GM12878 (cell line): ENCODE measurements at regions not wholly inside any gene's neighbourhood (a gene's known extent, or its start where the extent isn't known, plus 50 kb on each side); places are given as distances from the start of the nearest gene placed in this dataset.

Experiments
- ATAC-seq: fragments of 200-7000 bp; cut with Tn5 transposase; 3 replicates; pipeline ENCODE4 v1.9.1; 2020; ENCODE audit warnings: mild to moderate bottlenecking, moderate library complexity
- BruUV-seq: library from RNA; stranded (reverse); fragments of 400-500 nt; replicated peaks from 2 replicates; lab custom pipeline; 2021; lab: Mats Ljungman, UMichigan
- CTCF ChIA-PET: fragments of 300-600 bp; sonication (Branson Sonifier 250); formaldehyde crosslinking; extraction: SDS; loops from one replicate; lab custom pipeline; 2021; ENCODE audit warnings: inconsistent platforms; lab: Yijun Ruan, JAX
- POLR2A ChIA-PET: fragments of 350-600 bp; formaldehyde crosslinking; extraction: SDS; loops from one replicate; lab custom pipeline; 2021; ENCODE audit warnings: inconsistent platforms; lab: Charles Lee
- RAD21 ChIA-PET: fragments of 300-600 bp; sonication (Branson Sonifier 250); formaldehyde crosslinking; loops from one replicate; lab custom pipeline; 2023; ENCODE audit warnings: antibody characterized with exemption; ENCODE audit not compliant: unreplicated experiment; lab: Charles Lee
- SMC1A ChIA-PET: fragments of 300-600 bp; sonication (Branson Sonifier 250); formaldehyde crosslinking; loops from one replicate; lab custom pipeline; 2023; ENCODE audit not compliant: unreplicated experiment, uncharacterized antibody; lab: Charles Lee
- DNase-seq: peaks from one replicate; pipeline ENCODE4 v3.0.0-alpha.2; 2011; ENCODE audit warnings: low read depth, low spot score
- FAIRE-seq: peaks from 3 replicates; lab custom pipeline; 2011; peaks lifted over from hg19 to GRCh38; lab: Jason Lieb, UNC
- H2AFZ ChIP-seq: 2 replicates; pipeline ENCODE4 v1.6.0; 2011; ENCODE audit warnings: low read depth, low read length, control low read depth; ENCODE audit not compliant: control insufficient read depth
- H3K27ac ChIP-seq: 2 replicates; pipeline ENCODE4 v1.5.1; 2011; ENCODE audit warnings: control low read depth; ENCODE audit not compliant: control insufficient read depth, insufficient read depth
- H3K27me3 ChIP-seq, 2 experiments: replicated peaks in 1 of 2; 2 replicates each; pipeline versions ENCODE4 v1.6.0 to v1.6.1; 2011; ENCODE audit warnings: low read length in 1 of 2; ENCODE audit not compliant: control insufficient read depth in 2 of 2, insufficient read depth in 2 of 2
- H3K36me3 ChIP-seq, 2 experiments: 2 replicates each; pipeline ENCODE4 v1.5.1; 2011; ENCODE audit warnings: low read length in 1 of 2; ENCODE audit not compliant: control insufficient read depth in 2 of 2, insufficient read depth in 2 of 2
- H3K4me1 ChIP-seq: 2 replicates; pipeline ENCODE4 v1.6.1; 2011; ENCODE audit warnings: mild to moderate bottlenecking, low read length, moderate library complexity, mixed read lengths; ENCODE audit not compliant: control insufficient read depth, insufficient read depth
- H3K4me2 ChIP-seq: 2 replicates; pipeline ENCODE4 v1.6.0; 2011; ENCODE audit warnings: control low read depth; ENCODE audit not compliant: control insufficient read depth, insufficient read depth
- H3K4me3 ChIP-seq: fragments of 200-600 bp; sonication (generic); 2 replicates; pipeline ENCODE4 v1.5.1; 2016
- H3K79me2 ChIP-seq: 2 replicates; pipeline ENCODE4 v1.6.0; 2011; ENCODE audit warnings: low read length; ENCODE audit not compliant: control insufficient read depth, insufficient read depth
- H3K9ac ChIP-seq: 2 replicates; pipeline ENCODE4 v1.8.0; 2011; ENCODE audit warnings: low read length, control low read depth, mixed read lengths; ENCODE audit not compliant: control insufficient read depth, insufficient read depth
- H3K9me3 ChIP-seq: replicated peaks from 3 replicates; pipeline ENCODE4 v1.5.1; 2011; ENCODE audit warnings: mild to moderate bottlenecking, low read length; ENCODE audit not compliant: control insufficient read depth, insufficient read depth
- H4K20me1 ChIP-seq: 2 replicates; pipeline ENCODE4 v1.6.0; 2011; ENCODE audit not compliant: control insufficient read depth, insufficient read depth
- ASH2L ChIP-seq: fragments of 300-600, 200-600 bp; sonication (generic); IDR thresholded peaks from 2 replicates; pipeline ENCODE4 v1.6.1; 2017; ENCODE audit warnings: low read depth, mild to moderate bottlenecking, borderline replicate concordance
- CBFB ChIP-seq: IDR thresholded peaks from 2 replicates; pipeline ENCODE4 v1.6.1; 2016; ENCODE audit warnings: antibody characterized with exemption, low read depth
- CBX5 ChIP-seq: sonication (generic); IDR thresholded peaks from 2 replicates; pipeline ENCODE4 v1.6.1; 2016; ENCODE audit warnings: low read depth, moderate library complexity, mild to moderate bottlenecking, inconsistent platforms
- CHD1 ChIP-seq: IDR thresholded peaks from 2 replicates; pipeline ENCODE4 v1.6.1; 2012; ENCODE audit warnings: low read depth, low read length, improper control_type of control experiment
- CHD2 ChIP-seq: IDR thresholded peaks from 2 replicates; pipeline ENCODE4 v1.6.1; 2011; ENCODE audit warnings: low read depth, low read length, improper control_type of control experiment, borderline replicate concordance
- CREB1 ChIP-seq: IDR thresholded peaks from 2 replicates; pipeline ENCODE4 v1.6.1; 2012; ENCODE audit warnings: low read depth, mild to moderate bottlenecking, inconsistent platforms
- EED ChIP-seq: sonication (generic); IDR thresholded peaks from 2 replicates; pipeline ENCODE4 v1.6.1; 2016; ENCODE audit warnings: antibody characterized with exemption, low read depth
- EGR1 ChIP-seq, 2 experiments: IDR thresholded peaks; 1 replicate in 1 of 2; 2 replicates in 1 of 2; pipeline ENCODE4 v1.6.1; 2011 to 2012; ENCODE audit warnings: low read depth in 2 of 2, low read length in 2 of 2, borderline replicate concordance in 1 of 2, mild to moderate bottlenecking in 1 of 2, moderate library complexity in 1 of 2
- HDGF ChIP-seq: fragments of 450-650 bp; IDR thresholded peaks from 2 replicates; pipeline ENCODE4 v1.6.1; 2016; ENCODE audit warnings: antibody characterized with exemption
- MEF2B ChIP-seq: fragments of 450-650 bp; IDR thresholded peaks from 2 replicates; pipeline ENCODE4 v1.6.1; 2018; ENCODE audit warnings: mild to moderate bottlenecking, moderate library complexity; ENCODE audit not compliant: partially characterized antibody, poor library complexity, severe bottlenecking
- MXI1 ChIP-seq: fragments of 150-350 bp; IDR thresholded peaks from 2 replicates; pipeline ENCODE4 v1.6.1; 2011; ENCODE audit warnings: low read depth, mild to moderate bottlenecking, inconsistent platforms, low read length, improper control_type of control experiment
- NFYB ChIP-seq: IDR thresholded peaks from 2 replicates; pipeline ENCODE4 v1.6.1; 2011; ENCODE audit warnings: low read depth, mild to moderate bottlenecking, low read length, improper control_type of control experiment, moderate library complexity; ENCODE audit not compliant: insufficient read depth
- PAX8 ChIP-seq: fragments of 450-650 bp; IDR thresholded peaks from 2 replicates; pipeline ENCODE4 v1.6.1; 2017; ENCODE audit warnings: mild to moderate bottlenecking, moderate library complexity
- POLR2AphosphoS2 ChIP-seq: IDR thresholded peaks from 2 replicates; pipeline ENCODE4 v1.6.1; 2011; ENCODE audit warnings: low read depth, mild to moderate bottlenecking, low read length, improper control_type of control experiment, moderate library complexity
- POLR2AphosphoS5 ChIP-seq: IDR thresholded peaks from 2 replicates; pipeline ENCODE4 v1.6.1; 2011; ENCODE audit warnings: mild to moderate bottlenecking, low read length, inconsistent platforms
- RFX5 ChIP-seq: IDR thresholded peaks from 2 replicates; pipeline ENCODE4 v1.6.1; 2011; ENCODE audit warnings: low read depth, low read length, improper control_type of control experiment
- SIN3A ChIP-seq: IDR thresholded peaks from 2 replicates; pipeline ENCODE4 v1.6.1; 2012; ENCODE audit warnings: low read depth, low read length, improper control_type of control experiment
- SUPT20H ChIP-seq: IDR thresholded peaks from 2 replicates; pipeline ENCODE4 v1.6.1; 2011; ENCODE audit warnings: low read depth, mild to moderate bottlenecking, low read length, moderate library complexity, borderline replicate concordance; ENCODE audit not compliant: control insufficient read depth
- SUZ12 ChIP-seq: fragments of 200-600 bp; sonication (generic); IDR thresholded peaks from one replicate; pipeline ENCODE4 v1.6.1; 2018; ENCODE audit warnings: antibody characterized with exemption, mild to moderate bottlenecking; ENCODE audit not compliant: unreplicated experiment
- YY1 ChIP-seq: IDR thresholded peaks from 2 replicates; pipeline ENCODE4 v1.6.1; 2011; ENCODE audit warnings: low read depth, mild to moderate bottlenecking, low read length
- ZBED1 ChIP-seq: IDR thresholded peaks from 2 replicates; pipeline ENCODE4 v1.6.1; 2016; ENCODE audit warnings: borderline replicate concordance
- ZNF384 ChIP-seq: IDR thresholded peaks from 2 replicates; pipeline ENCODE4 v1.6.1; 2012; ENCODE audit warnings: low read depth, mild to moderate bottlenecking, low read length, improper control_type of control experiment, borderline replicate concordance
- WGBS: methylation state at CpG from one replicate; pipeline ENCODE4 v1.1.6; 2016; ENCODE audit warnings: low lambda C conversion rate; ENCODE audit not compliant: insufficient replicate concordance, insufficient coverage; ENCODE audit errors: missing lambda C conversion rate; 5-methylcytosine and 5-hydroxymethylcytosine counted together
- in situ Hi-C: fragments of 300-500 bp; cut with MboI; formaldehyde crosslinking; loops from 9 replicates; pipeline ENCODE4 v1.14.3; 2018; ENCODE audit warnings: mixed read lengths
- intact Hi-C: fragments of 100-400 bp; cut with micrococcal nuclease; formaldehyde crosslinking; loops from one replicate; pipeline ENCODE4 v1.14.2; 2022; ENCODE audit not compliant: unreplicated experiment
- TF ChIP-seq, protein P1 (sequence below): fragments of 450-650 bp; IDR thresholded peaks from 2 replicates; pipeline ENCODE4 v1.6.1; 2016; ENCODE audit warnings: mild to moderate bottlenecking

DNA sequence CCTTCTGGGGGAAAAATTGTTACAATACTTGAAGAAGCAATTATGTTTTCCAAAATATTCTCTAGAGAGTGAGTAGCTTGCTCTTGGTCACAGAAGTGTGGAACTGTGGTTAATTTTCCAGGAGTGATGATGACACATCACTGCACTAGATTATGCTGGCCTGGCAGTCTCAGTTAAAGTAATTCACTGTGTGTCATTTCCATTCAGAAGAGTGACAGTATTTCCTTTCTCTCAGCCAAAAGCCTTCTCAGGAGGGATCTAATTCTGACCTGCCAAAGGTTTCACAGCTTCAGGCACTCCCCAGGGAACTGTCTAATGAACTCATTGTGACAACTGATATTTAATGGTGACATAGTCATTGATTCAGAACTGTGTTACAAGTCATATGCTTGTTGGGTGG lies 517.5 kb downstream of the TBC1D32 start:
- FAIRE-seq (no peak), DNase-seq (no peak), ATAC-seq (no peak)
- no peaks in the 10 kb centered on the region for H3K36me3 ChIP-seq
- in situ Hi-C loops (no loop called here), intact Hi-C loops (no loop called here)
- RAD21 ChIA-PET = no interaction called here
- no peaks in the 10 kb centered on the region for H4K20me1 ChIP-seq
- no peak overlapping the region for H3K4me2 ChIP-seq
- no TSS peak for BruUV-seq
- SMC1A ChIA-PET = no interaction called here
- POLR2A ChIA-PET = no interaction called here
- no peaks in the 10 kb centered on the region for H3K79me2 ChIP-seq
- no peaks in the 10 kb centered on the region for H3K4me1 ChIP-seq
- H2AFZ ChIP-seq = no peak overlapping the region
- CTCF ChIA-PET = no interaction called here
- H3K27me3 ChIP-seq = no peaks in the 10 kb centered on the region
- no peak overlapping the region for H3K9ac ChIP-seq
- H3K9me3 ChIP-seq = no peaks in the 10 kb centered on the region
- no peak overlapping the region for H3K4me3 ChIP-seq
- H3K27ac ChIP-seq = no peak overlapping the region
- TF ChIP-seq YY1 = no peak
- TF ChIP-seq EGR1 (IDR thresholded peaks at IDR 0.05; ENCODE audit: borderline replicate concordance in 1 of 2, low read depth in 2 of 2, low read length in 2 of 2) = no peak
- no peak for TF ChIP-seq NFYB
- TF ChIP-seq SUPT20H = no peak
- no peak for TF ChIP-seq ZBED1
- no peak for TF ChIP-seq ASH2L
- no peak for TF ChIP-seq CBX5
- TF ChIP-seq MXI1 = no peak

DNA sequence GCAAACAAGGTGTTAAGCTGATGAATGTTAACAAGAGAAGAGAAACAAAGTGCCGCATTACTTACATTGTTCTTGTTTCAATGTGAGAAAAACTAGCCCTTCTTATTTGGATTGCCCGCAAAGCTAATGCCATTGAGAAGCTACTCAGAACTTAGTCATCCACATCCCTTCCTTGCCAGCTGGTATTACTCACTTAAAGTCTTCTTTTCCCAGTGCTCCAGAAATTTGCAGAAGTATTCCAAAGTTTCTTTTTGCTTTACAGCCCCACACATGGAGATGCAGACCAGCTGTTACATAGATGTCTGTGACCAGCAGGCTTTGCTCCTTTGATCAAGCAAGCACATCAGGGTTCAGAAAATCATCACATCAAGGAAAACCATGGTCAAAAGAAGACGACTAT lies 529.0 kb downstream of the TBC1D32 start:
- intact Hi-C loops (no loop called here), in situ Hi-C loops (no loop called here)
- Histone ChIP-seq H3K36me3 (no peaks in the 10 kb centered on the region), H3K9me3 (no peaks in the 10 kb centered on the region), H3K79me2 (no peaks in the 10 kb centered on the region), H2AFZ (no peak overlapping the region), H3K4me2 (no peak overlapping the region), H3K27me3 (no peaks in the 10 kb centered on the region), H3K4me1 (no peaks in the 10 kb centered on the region), H3K27ac (no peak overlapping the region), H3K4me3 (no peak overlapping the region), H4K20me1 (no peaks in the 10 kb centered on the region), H3K9ac (no peak overlapping the region)
- CTCF ChIA-PET = no interaction called here
- no peak for FAIRE-seq
- RAD21 ChIA-PET = no interaction called here
- SMC1A ChIA-PET = no interaction called here
- WGBS = 60% methylated on average over 3 of the region's 3 CpGs
- POLR2A ChIA-PET = no interaction called here
- ATAC-seq = no peak
- no TSS peak for BruUV-seq
- no peak for DNase-seq
- TF ChIP-seq ZNF384 (no peak), CBFB (no peak), SIN3A (no peak), POLR2AphosphoS5 (no peak), HDGF (no peak), PAX8 (no peak), CHD1 (no peak), POLR2AphosphoS2 (no peak), CREB1 (no peak), EED (no peak), MEF2B (no peak), RFX5 (no peak), CHD2 (no peak), SUZ12 (no peak)
- TF ChIP-seq, protein P1, sequence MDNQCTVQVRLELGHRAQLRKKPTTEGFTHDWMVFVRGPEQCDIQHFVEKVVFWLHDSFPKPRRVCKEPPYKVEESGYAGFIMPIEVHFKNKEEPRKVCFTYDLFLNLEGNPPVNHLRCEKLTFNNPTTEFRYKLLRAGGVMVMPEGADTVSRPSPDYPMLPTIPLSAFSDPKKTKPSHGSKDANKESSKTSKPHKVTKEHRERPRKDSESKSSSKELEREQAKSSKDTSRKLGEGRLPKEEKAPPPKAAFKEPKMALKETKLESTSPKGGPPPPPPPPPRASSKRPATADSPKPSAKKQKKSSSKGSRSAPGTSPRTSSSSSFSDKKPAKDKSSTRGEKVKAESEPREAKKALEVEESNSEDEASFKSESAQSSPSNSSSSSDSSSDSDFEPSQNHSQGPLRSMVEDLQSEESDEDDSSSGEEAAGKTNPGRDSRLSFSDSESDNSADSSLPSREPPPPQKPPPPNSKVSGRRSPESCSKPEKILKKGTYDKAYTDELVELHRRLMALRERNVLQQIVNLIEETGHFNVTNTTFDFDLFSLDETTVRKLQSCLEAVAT = no peak
